Choroid plexus epithelial cell (primary cell): ENCODE measurements at regions not wholly inside any gene's neighbourhood (a gene's known extent, or its start where the extent isn't known, plus 50 kb on each side); places are given as distances from the start of the nearest gene placed in this dataset.

Experiments
- DNase-seq: peaks from one replicate; pipeline ENCODE4 v3.0.0-alpha.2; 2010; ENCODE audit warnings: low read depth
- H3K4me3 ChIP-seq: 2 replicates; pipeline ENCODE4 v1.5.1; 2011; ENCODE audit warnings: low read depth, mild to moderate bottlenecking, control low read depth, low read length, moderate library complexity
- TF ChIP-seq, protein P1 (sequence below): conservative IDR thresholded peaks from 2 replicates; pipeline ENCODE4 v1.5.1; 2011; ENCODE audit warnings: low read depth, mild to moderate bottlenecking, control low read depth, inconsistent platforms, low read length, moderate library complexity

GRCh38 chr4:149927514-149927913 is 111.9 kb upstream of the IQCM start:
- TF ChIP-seq, protein P1, sequence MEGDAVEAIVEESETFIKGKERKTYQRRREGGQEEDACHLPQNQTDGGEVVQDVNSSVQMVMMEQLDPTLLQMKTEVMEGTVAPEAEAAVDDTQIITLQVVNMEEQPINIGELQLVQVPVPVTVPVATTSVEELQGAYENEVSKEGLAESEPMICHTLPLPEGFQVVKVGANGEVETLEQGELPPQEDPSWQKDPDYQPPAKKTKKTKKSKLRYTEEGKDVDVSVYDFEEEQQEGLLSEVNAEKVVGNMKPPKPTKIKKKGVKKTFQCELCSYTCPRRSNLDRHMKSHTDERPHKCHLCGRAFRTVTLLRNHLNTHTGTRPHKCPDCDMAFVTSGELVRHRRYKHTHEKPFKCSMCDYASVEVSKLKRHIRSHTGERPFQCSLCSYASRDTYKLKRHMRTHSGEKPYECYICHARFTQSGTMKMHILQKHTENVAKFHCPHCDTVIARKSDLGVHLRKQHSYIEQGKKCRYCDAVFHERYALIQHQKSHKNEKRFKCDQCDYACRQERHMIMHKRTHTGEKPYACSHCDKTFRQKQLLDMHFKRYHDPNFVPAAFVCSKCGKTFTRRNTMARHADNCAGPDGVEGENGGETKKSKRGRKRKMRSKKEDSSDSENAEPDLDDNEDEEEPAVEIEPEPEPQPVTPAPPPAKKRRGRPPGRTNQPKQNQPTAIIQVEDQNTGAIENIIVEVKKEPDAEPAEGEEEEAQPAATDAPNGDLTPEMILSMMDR, result no peak
- no peak for DNase-seq
- H3K4me3 ChIP-seq, result no peak overlapping the region

DNA sequence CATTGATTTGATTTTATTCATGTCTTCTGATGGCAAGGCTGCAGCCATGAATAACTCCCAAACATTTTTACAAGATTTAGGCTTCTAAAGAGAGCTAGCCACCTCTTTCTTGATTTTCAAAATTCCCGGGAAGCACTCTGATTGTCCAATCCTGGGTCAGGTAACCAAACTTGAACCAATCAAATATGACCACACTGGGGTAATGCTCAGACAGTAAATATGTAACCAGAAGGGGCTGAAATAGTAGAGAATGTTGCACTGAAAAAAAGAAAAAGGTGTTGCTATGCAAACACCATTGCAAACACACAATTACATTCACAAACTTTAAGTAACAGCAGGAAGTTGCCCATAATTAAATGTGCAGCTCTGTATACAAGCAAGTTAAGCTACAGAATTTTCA is 112.9 kb upstream of the IQCM start:
- no peak overlapping the region for H3K4me3 ChIP-seq
- TF ChIP-seq, protein P1, result no peak
- DNase-seq, result no peak

DNA sequence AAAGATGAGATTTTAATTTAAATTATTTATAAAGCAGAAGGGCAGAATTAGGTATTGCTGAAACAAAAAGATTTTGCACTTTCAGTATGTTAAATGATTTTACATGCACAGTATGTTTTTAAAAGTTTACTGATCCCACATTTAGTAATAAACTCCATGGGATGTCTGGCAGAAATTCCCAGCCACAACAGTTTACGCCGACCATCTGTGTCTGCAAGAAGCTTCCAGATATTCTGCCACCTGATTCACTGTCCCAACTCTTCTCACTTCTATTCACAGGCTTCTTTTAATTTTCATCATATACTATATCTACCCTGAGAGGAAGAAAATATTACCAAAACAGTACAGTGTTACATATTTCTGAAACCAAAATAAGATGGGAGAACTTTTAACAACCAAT is 115.8 kb upstream of the IQCM start:
- no peak for DNase-seq
- H3K4me3 ChIP-seq, result no peak overlapping the region
- TF ChIP-seq, protein P1, result no peak

DNA sequence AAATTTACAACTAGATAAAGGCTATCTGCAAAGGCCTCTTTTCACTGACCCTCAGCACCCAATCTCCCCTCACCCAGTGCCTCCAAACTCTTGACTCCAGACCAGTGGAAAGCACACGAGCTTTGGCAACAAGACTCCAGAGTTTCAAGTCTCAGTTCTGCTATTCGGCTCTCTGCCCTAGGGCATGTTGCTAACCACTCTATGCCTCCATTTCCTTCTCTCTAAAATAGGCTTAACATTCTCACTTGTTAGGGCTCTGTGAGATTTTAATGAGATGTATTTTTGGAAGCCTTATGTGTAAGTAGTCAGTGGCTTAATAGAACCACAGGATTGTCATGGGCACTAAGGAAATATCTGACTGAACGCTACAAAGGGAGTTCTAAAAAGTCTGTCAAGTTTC is 116.5 kb upstream of the IQCM start:
- no peak for DNase-seq
- TF ChIP-seq, protein P1, result no peak
- no peak overlapping the region for H3K4me3 ChIP-seq

- H3K4me3 ChIP-seq, result no peak overlapping the region
- DNase-seq, result no peak
- TF ChIP-seq, protein P1, result no peak
Measured at GRCh38 chr4:149933120-149933519, 117.5 kb upstream of the IQCM start.

DNA sequence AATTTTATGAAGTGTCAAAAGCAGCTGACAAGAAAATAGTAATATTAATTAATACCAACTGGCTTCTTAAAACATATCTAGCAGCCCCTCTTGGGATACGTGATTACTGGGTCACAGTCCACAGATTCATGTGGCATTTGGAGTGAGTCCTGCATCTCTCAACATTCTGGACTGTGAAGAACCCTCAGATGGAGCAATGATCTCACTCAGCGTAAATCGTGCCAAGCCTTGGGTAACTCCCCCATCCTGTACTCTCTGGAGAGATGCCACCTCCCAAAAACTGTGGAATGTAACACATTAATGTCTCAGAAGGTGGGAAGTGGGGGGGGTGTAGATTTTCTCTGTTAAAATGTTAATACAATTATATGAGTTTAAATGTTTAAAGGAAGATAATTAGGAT is 118.2 kb upstream of the IQCM start:
- no peak for DNase-seq
- no peak overlapping the region for H3K4me3 ChIP-seq
- TF ChIP-seq, protein P1, result no peak

DNA sequence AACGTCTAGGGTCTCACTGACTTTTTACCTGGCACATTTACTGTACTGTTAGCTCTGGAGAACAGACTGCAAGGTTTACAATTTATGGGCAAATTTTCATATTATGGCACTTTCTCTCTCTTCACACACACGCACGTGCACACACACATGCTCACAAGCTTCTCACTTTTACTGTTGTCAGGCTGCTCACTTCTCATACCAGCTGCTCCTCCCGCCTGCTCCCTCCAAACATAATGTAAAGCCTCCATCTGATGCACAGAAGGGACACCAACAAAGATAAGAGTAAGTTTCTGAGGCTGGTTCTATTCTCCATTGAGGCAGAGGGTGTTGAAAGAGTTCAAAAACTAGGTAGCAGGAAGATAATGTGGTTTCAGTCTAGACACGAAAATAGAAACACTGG is 128.9 kb upstream of the DCLK2 start:
- H3K4me3 ChIP-seq, result no peak overlapping the region
- TF ChIP-seq, protein P1, result no peak
- DNase-seq, result no peak
